GM13976 (cell line): ENCODE measurements at regions not wholly inside any gene's neighbourhood (a gene's known extent, or its start where the extent isn't known, plus 50 kb on each side); places are given as distances from the start of the nearest gene placed in this dataset.

Experiments
- DNase-seq: peaks from one replicate; pipeline ENCODE4 v3.0.0; 2012; ENCODE audit warnings: low spot score
- in situ Hi-C: fragments of 300-500 bp; cut with MboI; formaldehyde crosslinking; loops from one replicate; pipeline ENCODE4 v1.12.0; 2022; ENCODE audit warnings: low sequenced_read_pairs, mixed read lengths, inconsistent platforms; ENCODE audit not compliant: unreplicated experiment
- TF ChIP-seq, protein P1 (sequence below): IDR thresholded peaks from 2 replicates; pipeline ENCODE4 v1.5.1; 2012; ENCODE audit warnings: borderline replicate concordance, mild to moderate bottlenecking; ENCODE audit not compliant: insufficient read depth; ENCODE audit errors: extremely low read depth, missing control alignments, control extremely low read depth

DNA sequence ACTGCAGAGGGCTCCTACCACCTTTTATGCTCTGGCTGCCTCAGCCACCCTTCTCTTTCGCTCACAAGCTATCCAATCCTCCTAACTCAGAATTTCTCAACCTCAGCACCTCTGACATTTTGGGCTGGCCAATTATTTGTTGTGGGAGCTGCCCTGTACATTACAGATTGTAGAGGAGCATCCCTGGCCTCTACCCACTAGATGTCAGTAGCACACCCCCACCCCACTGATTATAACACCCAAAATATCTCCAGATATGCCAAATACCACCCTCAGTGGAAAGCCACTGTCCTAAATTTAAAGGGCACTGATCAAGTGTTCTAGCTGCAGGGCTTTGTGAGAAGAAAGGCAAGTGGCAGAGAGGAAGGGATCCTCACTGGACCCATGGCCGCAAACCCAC, 443.1 kb downstream of the SOX6 start:
- in situ Hi-C loops = no loop called here

More for the DNA sequence above, 443.1 kb downstream of the SOX6 start:
- TF ChIP-seq, protein P1, sequence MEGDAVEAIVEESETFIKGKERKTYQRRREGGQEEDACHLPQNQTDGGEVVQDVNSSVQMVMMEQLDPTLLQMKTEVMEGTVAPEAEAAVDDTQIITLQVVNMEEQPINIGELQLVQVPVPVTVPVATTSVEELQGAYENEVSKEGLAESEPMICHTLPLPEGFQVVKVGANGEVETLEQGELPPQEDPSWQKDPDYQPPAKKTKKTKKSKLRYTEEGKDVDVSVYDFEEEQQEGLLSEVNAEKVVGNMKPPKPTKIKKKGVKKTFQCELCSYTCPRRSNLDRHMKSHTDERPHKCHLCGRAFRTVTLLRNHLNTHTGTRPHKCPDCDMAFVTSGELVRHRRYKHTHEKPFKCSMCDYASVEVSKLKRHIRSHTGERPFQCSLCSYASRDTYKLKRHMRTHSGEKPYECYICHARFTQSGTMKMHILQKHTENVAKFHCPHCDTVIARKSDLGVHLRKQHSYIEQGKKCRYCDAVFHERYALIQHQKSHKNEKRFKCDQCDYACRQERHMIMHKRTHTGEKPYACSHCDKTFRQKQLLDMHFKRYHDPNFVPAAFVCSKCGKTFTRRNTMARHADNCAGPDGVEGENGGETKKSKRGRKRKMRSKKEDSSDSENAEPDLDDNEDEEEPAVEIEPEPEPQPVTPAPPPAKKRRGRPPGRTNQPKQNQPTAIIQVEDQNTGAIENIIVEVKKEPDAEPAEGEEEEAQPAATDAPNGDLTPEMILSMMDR = no peak
- no peak for DNase-seq
